HCEC 1CT (cell line): ENCODE measurements at regions not wholly inside any gene's neighbourhood (a gene's known extent, or its start where the extent isn't known, plus 50 kb on each side); places are given as distances from the start of the nearest gene placed in this dataset.

ENCODE experiments used
- DNase-seq: peaks from one replicate; pipeline ENCODE4 v3.0.0-alpha.2; 2017

DNA sequence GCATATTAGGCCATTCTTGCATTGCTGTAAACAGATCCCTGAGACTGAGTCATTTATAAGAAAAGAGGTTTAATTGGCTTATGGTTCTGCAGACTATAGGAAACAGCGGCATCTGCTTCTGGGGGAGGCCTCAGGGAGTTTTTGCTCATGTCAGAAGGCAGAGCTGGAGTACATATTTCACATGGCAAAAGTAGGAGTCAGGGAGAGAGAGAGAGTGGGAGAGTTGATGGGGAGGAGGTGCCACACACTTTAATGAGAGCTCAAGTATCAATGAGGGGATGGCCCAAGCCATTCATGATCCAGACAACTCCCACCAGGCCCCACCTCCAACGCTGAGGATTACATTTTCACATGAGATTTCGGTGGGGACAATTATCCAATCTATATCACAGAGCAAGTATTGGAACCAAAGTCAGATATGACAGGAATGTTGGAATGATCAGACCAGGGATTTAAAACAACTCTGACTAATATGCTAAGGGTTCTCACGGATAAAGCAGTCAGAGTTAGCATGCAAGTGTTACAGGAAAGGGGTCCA is 795.3 kb upstream of the CELF2 start:
- DNase-seq = peak; percentile 1

DNA sequence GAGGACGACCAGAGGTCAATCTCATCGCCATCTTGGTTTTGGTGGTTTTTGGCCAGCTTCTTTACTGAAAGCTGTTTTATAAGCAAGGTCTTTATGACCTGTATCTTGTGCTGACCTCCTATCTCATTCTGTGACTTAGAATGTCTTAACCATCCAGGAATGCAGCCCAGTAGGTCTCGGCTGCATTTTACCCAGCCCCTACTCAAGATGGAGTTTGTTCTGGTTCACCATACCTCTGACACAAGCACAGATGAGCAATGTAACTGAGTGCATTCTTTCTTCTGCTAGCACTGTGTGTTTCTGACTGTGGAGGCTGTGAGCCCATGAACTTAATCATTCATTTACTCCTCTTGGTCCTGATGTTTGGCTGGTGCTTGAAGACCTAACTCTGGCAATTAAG is 794.5 kb upstream of the CELF2 start:
- no peak for DNase-seq

DNA sequence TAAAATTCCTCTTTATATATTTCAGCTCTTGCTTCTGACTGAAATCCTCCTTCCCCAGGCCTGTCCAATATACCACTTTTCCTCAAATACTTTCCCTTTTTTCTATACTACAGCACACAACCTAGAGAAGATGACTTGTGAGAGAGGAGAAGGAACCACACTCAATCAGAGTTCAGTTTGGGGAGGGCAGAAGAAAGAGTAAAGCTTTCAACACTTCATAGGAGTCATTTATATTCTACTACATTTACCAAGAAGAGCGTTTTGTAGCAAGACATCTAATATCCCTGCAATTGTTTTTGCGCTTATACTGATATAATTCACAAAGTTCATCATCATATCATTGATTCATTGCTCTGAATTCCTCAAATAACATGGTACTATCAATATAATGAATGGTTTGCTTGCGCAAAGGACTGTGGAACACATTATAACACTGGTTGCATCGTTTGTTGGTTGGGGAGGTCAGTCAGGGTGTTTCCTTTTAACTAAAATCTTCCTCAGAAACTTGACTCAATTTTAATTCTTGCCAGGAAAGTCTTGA is 792.5 kb upstream of the CELF2 start:
- no peak for DNase-seq

DNA sequence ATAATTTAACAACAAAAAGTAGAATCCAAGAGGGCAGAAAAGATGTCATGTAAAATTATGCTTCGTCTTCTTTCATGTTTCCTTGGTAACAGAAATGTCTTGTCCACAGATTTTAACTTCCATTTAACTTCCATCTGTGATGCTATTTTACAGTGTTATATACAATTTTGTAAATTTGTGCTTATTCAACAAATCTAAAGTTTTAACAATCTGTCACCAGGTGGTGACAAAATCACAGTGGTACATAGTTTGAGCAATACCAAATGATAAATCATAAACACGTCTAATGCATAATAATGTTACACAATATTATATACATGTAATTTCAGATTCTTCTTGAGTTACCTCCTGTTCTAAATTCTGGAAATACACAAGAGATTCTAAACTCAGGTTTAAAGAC is 784.4 kb upstream of the CELF2 start:
- no peak for DNase-seq

DNA sequence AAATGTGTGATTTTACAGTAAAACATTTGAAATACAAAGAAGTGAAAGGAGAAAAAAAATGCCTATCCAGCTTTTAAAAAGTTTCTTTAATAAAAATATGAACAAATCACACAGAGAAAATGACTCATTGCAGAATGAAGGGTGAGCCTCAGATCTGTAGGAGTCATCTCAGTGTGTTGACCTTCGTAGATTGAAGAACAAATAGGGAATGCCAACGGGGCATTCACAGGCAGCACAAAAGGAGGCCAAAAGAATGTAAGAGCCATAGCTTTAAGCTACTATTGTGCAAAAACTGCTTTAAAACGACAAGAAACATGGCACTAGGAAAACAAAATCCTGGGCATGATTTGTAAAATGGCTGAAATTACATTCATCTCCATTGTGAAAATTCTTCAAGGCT is 782.7 kb upstream of the CELF2 start:
- DNase-seq = no peak

DNA sequence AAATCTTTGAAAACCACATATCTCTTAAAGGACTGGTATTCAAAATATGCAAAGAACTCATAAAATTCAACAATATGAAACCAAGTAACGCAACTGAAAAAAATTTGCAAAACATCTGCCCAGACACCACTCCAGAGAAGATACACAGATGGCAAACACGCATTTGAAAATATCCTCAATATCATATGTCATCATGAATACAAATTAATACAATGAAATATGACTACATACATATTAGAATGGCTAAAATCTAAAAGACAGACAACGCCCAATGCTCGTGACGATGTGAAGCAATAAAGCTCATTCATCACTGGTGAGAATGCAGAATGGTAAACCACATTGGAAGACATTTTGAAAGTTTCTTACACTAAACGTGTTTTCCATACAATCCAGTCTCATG is 770.1 kb upstream of the CELF2 start:
- DNase-seq = no peak

DNA sequence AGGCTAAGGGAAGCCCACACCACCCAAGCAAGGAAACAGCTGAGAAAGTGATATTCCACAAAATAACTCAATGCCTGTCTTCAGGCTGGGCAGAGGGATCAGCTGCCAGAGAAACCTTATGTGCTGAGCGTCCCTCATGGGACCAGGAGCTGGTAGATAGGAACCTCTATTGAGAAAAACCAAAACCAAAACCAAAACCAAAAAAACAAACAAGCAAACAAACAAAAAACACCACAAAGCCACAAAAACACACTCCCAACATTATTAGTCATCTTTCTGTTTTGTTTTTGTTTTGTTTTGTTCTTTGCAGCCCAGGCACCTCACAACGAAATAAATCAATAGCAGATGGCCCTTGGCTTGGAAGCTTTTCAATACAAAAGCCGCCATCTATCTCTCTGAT is 760.8 kb upstream of the CELF2 start:
- no peak for DNase-seq

DNA sequence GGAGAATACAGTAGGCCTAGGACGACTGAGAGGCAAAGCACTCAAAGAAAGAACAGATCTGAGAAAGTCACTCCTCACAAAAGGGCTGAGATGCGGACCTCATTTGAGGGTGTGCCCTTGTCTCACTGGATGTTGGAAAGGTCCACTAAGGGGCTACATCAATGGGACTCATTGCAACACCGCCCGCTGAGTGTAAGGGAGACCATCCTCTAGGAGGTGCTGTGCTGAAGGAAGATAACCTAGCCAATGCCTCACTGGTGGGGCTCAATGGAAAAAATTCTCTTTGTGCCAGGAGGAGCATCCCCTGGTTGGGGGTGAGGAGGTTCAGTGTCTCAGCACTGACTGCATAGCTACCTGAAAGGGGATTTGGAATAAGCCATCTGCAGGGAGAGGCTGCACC is 758.7 kb upstream of the CELF2 start:
- DNase-seq = no peak

DNA sequence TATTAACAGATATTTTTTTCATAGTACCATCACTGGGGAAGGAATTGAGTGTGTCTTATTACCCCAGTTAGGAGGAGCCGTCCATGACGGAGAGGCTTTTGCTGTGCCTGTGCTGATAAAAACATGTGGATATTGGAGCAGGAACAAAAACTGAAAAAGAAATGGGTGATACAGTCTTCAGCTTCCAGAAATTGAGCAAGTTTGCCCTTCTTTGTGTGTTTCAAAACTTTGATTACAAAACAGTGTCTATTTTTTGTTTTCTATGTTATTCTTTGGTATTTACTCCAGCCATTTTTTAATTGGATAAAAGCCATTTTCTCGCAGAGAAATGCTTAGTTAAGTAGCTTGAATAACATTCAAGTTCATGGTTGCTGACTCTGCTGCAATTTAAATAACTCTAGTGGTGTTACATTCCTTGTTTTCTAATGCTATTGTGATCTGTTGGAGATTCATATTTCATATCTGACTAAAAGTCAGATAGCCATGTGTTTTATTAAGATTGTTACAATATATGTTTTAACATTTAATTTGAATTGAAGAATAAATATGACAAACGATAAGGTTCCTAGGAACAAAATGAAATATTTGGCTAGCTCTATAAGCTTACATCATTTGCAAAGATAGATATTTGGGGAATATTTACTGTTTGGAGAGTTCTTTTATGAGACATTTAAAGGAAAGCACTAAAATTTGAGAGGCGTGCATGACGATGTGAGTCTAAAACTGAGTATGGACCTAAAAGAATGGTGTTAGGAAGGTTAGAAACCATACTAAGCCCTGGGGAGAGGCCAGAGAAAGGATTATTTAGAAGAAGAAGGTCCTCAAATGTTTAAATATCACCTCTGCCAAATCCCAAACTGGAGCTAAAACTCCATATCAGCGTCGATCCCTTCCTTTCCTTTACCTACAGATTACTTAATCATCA is 747.3 kb upstream of the CELF2 start:
- no peak for DNase-seq

DNA sequence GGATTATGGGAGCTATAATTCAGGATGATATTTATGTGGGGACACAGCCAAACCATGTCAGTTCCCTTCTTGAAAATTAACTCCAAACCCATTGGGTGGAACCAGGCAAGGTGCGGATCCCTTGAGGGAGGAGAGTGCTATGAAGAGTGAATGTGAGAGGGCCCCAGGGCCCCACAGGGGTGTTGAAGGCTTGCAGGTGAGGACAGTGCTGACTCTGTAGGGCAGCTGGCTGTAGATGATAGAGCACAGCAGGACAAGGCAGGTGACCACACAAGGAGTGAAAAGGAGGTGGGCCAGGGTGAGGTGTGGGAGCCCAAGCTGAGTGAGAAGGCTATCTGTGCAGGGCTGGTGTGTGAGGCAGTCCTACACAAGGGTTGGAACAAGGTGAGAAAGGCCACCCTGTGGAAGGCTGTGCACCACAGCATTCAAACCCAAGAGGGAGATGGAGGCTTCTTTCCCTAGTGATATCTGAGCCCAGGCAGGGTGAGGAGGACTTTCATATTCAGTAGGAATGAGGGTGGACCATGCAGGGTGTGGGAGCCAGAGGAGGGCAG is 746.0 kb upstream of the CELF2 start:
- DNase-seq = no peak

DNA sequence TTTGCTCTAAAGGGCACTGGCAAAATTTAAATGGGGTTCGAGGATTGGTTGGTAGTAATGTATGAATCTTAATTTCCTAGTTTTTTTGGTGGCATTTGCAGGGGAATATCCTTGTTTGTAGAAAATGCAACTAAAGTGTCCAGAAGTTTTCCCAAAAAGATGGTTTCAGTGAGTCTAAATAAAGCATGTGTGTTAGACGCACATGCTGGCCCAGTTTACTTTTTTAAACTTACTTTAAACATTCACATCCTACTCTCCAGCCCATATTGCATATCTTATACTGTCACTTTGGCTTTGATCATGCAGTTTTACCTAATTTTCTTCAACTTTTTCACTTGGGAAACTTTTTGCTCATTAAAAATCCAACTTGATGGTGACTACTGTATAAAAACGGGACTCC is 744.0 kb upstream of the CELF2 start:
- no peak for DNase-seq

DNA sequence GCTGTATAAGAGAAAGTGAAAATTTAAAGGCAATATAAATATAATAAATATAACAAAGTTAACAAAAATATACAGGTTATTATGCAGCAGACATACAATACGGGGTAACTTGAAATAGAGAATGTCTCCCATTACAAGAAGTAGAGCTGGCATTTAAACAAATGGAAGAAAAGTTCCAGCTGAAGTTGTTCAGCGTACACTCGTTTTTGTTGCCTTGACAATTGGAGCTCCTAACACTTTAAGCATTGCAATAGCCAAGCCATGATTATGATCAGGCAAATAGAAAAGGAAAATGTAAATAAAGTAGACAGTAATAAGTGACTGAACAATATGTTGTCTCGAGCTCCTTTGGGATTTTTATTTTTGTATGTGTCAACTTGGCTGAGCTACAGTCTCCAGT is 737.8 kb upstream of the CELF2 start:
- DNase-seq = no peak

DNA sequence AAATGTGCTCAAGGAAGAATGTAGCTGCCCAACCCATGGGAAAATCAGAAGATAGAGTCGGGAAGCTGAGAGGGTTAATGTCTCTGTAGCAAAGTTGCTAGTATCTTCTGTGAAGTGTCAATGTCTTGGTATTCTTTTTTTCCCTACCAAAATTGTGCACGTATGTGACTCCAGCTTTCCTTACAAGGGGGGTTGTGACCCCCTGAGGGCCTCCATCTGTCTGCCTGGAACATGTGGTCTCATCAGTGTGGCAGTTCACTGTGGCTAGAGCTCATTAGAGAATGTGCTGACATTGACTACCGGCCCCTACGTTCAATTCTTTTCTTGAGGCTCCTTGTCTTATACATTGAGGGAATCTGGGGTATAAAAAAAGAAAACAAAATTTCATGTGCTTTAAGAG is 725.2 kb upstream of the CELF2 start:
- DNase-seq = no peak

DNA sequence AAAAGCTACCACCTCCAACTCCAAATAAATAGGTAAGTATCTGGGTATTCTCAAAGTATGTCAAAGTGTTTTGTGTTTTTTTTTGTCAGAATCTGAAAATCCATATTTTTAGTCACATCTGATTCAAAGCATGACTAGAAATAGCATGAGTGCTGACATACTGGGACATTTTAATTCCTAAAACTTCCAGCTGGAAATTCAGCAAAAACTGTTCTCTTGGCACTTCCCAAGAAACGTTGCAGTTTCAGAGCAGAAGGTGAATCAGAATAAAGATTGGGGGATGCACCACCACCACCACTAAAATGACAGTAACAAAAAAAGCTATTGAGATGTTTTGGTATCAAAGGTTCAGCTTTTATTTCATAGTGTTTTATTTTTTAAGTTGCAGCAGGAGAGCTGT is 724.6 kb upstream of the CELF2 start:
- DNase-seq = no peak

DNA sequence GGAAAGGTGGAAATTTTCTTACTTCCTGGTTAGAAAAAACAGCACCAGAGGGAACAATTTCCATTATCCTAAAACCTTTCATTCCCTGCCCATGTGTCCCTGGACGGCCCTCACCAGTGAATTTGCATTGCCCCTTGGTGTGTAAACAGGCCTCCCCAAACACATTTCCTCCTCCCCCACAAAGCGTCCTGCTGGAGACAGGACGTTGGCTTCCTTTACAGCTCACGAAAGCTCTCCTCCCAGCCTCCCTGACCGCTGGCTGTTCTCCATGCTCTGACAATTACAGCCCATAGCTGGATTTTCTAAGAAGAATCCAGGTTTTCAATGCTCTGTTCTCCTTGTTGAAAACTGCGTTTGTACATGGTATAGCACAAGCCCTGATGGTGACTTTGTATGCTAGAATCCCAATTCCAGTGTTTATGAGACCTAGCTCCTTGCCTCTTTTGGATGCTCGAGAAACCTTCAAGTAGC is 724.2 kb upstream of the CELF2 start:
- no peak for DNase-seq

DNA sequence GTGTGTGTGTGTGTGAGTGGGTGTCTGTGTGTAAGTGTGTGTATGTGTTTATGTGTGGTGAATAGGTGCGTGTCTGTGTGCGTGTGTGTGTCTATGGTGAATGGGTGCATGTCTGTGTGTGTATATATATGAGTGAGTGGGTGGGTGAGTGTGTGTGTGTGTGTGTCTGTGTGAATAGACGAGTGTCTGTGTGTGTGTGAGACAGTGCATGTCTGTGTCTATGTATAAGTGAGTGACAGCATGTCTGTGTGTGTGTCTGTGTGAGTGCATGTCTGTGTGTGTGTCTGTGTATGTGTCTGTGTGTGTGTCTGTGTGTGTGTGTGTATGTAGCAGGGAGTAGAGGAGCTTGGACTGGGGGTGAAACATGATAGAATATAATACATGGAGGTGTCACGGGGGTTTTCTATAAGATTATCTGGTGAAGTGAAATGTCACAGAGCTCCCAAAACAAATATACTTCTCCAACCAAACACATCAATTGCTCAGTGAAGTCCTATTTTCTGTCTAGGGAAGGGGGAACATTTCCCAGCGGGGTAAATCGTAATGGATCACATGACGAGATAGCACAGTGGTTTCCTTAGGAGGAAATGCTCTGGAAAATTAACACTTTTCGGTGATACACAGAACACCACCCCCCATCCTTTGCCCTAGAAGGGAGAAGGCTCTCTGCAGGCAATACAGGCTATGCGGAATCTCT is 723.3 kb upstream of the CELF2 start:
- no peak for DNase-seq

DNA sequence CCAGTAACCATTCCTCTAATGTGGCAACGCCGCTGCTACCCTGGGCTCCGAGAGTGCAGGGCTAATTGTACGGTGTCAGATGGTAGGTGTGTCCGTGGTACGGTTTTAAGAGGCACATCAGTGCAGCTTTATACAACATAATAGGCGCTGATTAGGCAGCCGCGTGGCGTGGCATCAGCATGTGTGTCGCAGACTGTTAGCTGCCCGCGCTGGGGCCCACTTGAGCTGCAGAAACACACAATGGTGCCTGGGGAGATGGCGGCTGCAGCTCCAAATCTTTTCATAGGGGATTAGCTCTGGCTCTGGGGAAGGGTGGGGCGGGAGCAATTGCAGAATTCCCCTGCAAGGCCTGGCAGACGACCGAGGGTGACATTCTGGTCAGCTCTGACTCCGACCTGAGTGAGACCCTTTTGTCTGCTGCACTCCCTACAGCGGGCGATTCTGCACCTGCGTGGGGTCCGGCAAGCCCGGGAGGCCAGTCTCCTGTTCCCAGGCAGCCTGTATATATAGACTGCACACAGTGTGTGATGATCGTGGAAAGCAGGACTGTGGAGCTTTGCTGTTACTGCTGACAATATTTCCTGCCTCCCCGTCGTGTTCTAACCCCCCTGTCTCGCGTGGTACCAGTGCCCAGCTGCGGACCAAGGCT is 722.7 kb upstream of the CELF2 start:
- DNase-seq = no peak

DNA sequence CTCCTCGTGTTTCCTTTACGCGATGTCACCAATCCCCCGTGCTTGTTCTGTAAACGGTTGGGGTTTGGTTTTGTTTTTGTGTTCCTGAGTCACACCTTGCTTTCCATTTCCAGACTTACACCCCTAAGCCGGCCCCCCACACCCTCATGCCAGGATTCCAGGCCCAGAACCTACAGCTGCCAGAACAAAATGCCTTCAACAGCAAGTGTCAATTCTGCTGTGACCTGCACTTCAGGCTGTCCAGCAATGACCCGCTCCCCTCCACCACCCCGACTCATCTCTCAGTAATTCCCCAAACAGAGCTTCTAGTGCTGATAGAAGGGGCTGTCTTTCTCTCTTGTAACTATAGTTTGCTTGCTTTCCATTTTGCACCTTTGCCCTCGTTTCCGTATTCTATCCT is 722.1 kb upstream of the CELF2 start:
- no peak for DNase-seq

DNA sequence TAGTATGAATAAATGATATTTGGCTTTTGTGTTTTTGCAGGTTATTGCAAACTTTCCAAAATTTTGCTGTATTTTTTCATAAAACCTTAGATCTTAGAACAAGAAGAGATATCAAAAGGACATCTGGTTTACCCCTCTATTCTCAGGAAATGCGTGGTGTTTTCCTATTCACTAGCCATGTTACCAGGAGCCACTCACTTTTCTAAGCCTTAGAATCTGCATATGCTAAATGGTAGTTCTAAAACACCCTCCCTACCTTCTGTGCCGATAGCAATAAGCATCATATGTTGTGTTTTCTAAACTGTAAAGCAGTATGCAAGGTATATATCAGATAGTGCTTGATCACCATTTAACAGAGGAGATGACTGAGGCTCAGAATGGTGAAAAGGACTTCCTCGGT is 715.0 kb upstream of the CELF2 start:
- no peak for DNase-seq

DNA sequence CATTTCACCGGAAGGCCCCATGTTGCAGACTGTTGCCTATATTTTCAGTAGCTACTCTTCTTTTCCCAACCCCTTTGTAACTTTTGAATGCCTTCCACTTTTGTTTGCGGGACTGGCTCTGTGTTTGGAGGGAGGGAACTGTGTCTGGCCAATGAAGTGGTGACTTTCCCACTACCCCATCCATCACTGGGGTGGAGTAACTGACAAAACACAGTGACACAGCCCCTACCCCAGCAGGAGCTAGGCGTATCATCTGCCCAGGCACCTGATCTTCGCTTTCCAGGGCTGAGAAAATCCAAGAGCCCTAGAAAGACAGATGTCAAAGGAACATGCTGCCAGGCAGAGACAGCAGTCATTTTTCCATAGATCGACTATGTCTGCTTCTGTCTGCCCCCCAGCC is 710.6 kb upstream of the CELF2 start:
- no peak for DNase-seq

DNA sequence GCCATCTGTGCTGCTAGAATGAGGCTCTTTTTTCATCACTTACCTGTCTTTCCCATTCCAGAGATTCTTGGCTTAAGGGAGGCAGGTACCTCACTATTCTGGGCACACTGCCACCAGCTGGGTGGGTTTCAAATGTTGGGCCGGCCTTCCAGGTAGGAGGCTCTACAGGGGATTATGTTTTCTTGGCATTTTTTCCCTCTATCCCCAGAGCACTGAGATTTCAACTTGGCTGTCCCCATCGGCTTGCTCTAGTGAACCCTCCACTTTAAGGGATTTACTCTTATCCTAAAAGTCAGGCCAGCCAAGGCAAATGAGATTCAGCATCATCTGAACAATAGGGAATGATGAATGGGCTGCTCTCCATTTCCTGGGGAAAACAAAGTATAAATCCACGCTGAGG is 710.1 kb upstream of the CELF2 start:
- DNase-seq = no peak

DNA sequence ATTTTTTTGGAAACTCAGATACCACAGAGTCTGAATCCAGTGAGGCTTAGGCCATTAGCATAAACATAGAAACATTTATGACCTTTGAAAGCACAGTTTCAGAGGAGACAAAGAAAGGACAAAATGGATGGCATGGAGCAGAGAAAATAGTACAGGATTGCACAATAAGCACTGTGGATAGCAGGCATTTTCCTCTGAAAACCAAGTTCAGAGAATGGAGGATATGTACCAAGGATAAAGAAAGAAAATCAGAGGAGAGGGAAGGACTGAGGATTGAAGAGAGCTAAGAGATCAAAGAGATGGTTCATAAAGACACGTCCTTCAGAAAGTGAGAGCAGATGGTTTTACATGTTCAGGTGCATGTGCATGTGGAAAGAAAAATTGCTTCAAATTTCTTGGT is 707.2 kb upstream of the CELF2 start:
- no peak for DNase-seq

DNA sequence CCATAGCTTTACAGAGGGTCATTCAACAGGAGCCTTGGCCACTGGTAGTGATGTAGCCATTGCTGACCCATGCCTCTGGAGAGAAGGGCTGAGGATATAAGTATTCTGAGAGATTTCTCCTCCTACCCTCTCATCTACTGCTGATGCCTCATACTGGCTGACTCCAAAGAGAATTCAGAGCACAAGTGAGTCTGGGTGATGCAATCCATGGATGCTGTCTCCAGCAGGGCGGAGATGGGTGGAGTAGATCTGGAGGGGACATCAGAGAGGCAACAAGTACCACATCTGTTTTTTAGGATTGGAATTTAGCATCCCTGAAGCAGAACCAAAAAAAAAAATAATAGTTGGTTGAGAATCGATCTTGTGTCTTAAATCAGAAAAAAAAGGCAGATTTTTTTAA is 705.7 kb upstream of the CELF2 start:
- no peak for DNase-seq
